Tibial nerve (tissue), 4 donors: ENCODE measurements at regions not wholly inside any gene's neighbourhood (a gene's known extent, or its start where the extent isn't known, plus 50 kb on each side); places are given as distances from the start of the nearest gene placed in this dataset.
A peak's percentile ranks its signal among the peaks of the same experiment; 100 is the strongest.

Experiments
- DNase-seq, 2 donors: peaks; one replicate each; pipeline ENCODE4 v3.0.0-alpha.2; 2019; ENCODE audit warnings: low spot score in 2 of 2
- H3K27ac ChIP-seq, 4 donors: fragments of 200-600 bp; sonication (generic) in 3 of 4; one replicate each; pipeline ENCODE4 v1.5.1; 2017 to 2019; ENCODE audit warnings: mild to moderate bottlenecking in 1 of 4
- H3K27me3 ChIP-seq, 2 donors: fragments of 200-600 bp; sonication (generic) in 1 of 2; one replicate each; pipeline versions ENCODE4 v1.5.1 to v1.6.0; 2017 to 2019
- H3K36me3 ChIP-seq, 3 donors: fragments of 200-600 bp; sonication (generic); one replicate each; pipeline ENCODE4 v1.5.1; 2018 to 2019
- H3K4me1 ChIP-seq, 4 donors: fragments of 200-600 bp; sonication (generic) in 3 of 4; one replicate each; pipeline ENCODE4 v1.5.1; 2017 to 2019
- H3K4me3 ChIP-seq, 4 donors: fragments of 200-600 bp; sonication (generic) in 3 of 4; one replicate each; pipeline ENCODE4 v1.5.1; 2017 to 2019; ENCODE audit warnings: mild to moderate bottlenecking in 1 of 4, moderate library complexity in 1 of 4
- H3K9me3 ChIP-seq, 4 donors: fragments of 200-600 bp; sonication (generic) in 3 of 4; one replicate each; pipeline ENCODE4 v1.5.1; 2017 to 2019
- EP300 ChIP-seq, 2 donors: sonication (generic); formaldehyde crosslinking; IDR thresholded peaks; one replicate each; pipeline ENCODE4 v1.6.1; 2017; ENCODE audit warnings: antibody characterized with exemption in 2 of 2, mild to moderate bottlenecking in 1 of 2
- POLR2A ChIP-seq, 2 donors: fragments of 450-650 bp; IDR thresholded peaks; one replicate each; pipeline ENCODE4 v1.6.1; 2017; ENCODE audit warnings: antibody characterized with exemption in 2 of 2, mild to moderate bottlenecking in 2 of 2, moderate library complexity in 2 of 2
- WGBS, 2 donors: methylation state at CpG; one replicate each; pipeline ENCODE4 v1.1.5; 2018; 5-methylcytosine and 5-hydroxymethylcytosine counted together
- TF ChIP-seq, protein P1 (sequence below), 5 experiments: fragments of 200-600 bp in 3 of 5; fragments of 450-650 bp in 2 of 5; sonication (generic) in 3 of 5; IDR thresholded peaks; one replicate each; pipeline ENCODE4 v1.5.1; 2016 to 2019; ENCODE audit warnings: antibody characterized with exemption in 5 of 5, mild to moderate bottlenecking in 3 of 5, moderate library complexity in 2 of 5

DNA sequence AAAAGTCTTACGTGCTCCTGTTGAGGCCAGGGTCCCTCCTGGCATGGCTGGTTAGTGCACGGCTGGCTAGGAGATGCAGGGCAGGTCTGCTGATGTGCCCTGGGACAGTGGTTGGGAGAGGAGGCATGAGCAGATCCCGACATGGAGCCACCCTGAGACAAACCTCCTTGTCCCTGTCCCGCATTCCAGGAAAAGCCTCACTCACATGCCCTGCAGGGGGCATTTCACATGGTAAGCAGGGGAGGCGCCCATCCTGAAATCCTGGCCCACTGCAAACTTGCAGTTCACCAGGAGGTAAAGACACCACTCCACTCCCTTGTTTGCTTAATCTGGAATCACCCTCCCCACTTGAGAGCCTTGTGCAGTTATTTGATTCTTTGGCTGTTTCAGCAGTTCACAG, 116.7 kb upstream of the SLC24A3 start:
- H3K27me3 ChIP-seq = no peaks in the 10 kb centered on the region
- TF ChIP-seq, protein P1, sequence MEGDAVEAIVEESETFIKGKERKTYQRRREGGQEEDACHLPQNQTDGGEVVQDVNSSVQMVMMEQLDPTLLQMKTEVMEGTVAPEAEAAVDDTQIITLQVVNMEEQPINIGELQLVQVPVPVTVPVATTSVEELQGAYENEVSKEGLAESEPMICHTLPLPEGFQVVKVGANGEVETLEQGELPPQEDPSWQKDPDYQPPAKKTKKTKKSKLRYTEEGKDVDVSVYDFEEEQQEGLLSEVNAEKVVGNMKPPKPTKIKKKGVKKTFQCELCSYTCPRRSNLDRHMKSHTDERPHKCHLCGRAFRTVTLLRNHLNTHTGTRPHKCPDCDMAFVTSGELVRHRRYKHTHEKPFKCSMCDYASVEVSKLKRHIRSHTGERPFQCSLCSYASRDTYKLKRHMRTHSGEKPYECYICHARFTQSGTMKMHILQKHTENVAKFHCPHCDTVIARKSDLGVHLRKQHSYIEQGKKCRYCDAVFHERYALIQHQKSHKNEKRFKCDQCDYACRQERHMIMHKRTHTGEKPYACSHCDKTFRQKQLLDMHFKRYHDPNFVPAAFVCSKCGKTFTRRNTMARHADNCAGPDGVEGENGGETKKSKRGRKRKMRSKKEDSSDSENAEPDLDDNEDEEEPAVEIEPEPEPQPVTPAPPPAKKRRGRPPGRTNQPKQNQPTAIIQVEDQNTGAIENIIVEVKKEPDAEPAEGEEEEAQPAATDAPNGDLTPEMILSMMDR (IDR thresholded peaks at IDR 0.05) = no peak
- no peak for TF ChIP-seq EP300 (IDR thresholded peaks at IDR 0.05)
- no peaks in the 10 kb centered on the region for H3K9me3 ChIP-seq
- H3K4me3 ChIP-seq = no peak overlapping the region
- no peak overlapping the region for H3K27ac ChIP-seq
- H3K4me1 ChIP-seq = no peaks in the 10 kb centered on the region
- H3K36me3 ChIP-seq = no peaks in the 10 kb centered on the region
- no peak for DNase-seq
- 62 to 71% methylated on average over 5 of the region's 5 CpGs for WGBS, 2 donors

DNA sequence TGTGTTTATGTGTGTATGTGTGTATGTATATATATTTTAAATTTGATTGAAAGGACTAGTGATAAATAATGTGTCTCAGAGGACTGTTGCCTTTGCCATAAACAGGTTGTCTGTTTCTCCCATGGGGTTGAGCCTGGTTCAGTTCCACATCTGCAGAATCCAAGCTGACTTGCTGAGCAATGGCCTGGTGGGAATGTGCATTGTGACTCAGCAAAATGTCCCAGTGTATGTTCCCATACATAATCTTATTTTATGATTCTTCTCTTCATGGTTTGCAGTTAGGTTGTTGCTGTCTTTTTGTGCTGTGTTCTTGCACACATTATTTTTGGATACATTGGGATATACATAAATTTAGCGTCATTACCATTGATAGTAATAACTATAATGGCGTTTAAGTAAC, 115.6 kb upstream of the SLC24A3 start:
- no peaks in the 10 kb centered on the region for H3K36me3 ChIP-seq
- 78 to 82% methylated on average over 2 of the region's 2 CpGs for WGBS, 2 donors
- no peak for TF ChIP-seq POLR2A (IDR thresholded peaks at IDR 0.05)
- no peak for TF ChIP-seq EP300 (IDR thresholded peaks at IDR 0.05)
- TF ChIP-seq, protein P1 (IDR thresholded peaks at IDR 0.05) = no peak
- H3K27me3 ChIP-seq = no peaks in the 10 kb centered on the region
- no peaks in the 10 kb centered on the region for H3K4me1 ChIP-seq
- no peak overlapping the region for H3K27ac ChIP-seq
- no peaks in the 10 kb centered on the region for H3K9me3 ChIP-seq
- DNase-seq = no peak
- no peak overlapping the region for H3K4me3 ChIP-seq

DNA sequence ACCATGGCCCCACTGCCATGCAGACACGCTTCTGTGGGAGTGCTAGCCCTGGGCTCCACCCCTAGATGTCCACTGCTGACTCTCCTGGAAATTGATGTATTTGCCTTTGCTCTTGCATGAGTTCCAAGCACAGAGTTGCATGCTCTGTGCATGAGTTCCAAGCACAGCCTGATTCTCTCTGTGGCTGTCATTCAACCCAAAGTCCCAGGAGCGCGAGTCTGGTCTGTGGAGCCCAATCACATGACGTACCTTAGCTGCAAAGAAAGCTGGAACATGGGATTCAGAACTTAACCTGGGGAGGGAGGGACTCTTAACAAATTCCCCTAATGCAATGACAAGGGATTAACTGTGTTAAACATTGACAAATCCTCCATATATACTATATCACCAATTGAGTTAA, 114.3 kb upstream of the SLC24A3 start:
- no peaks in the 10 kb centered on the region for H3K36me3 ChIP-seq
- 87 to 91% methylated on average over 4 of the region's 4 CpGs for WGBS, 2 donors
- no peaks in the 10 kb centered on the region for H3K4me1 ChIP-seq
- H3K27ac ChIP-seq = no peak overlapping the region
- TF ChIP-seq POLR2A (IDR thresholded peaks at IDR 0.05) = no peak
- TF ChIP-seq, protein P1 (IDR thresholded peaks at IDR 0.05) = no peak
- no peak for TF ChIP-seq EP300 (IDR thresholded peaks at IDR 0.05)
- DNase-seq = no peak
- no peak overlapping the region for H3K4me3 ChIP-seq
- H3K27me3 ChIP-seq = no peaks in the 10 kb centered on the region
- H3K9me3 ChIP-seq = no peaks in the 10 kb centered on the region

DNA sequence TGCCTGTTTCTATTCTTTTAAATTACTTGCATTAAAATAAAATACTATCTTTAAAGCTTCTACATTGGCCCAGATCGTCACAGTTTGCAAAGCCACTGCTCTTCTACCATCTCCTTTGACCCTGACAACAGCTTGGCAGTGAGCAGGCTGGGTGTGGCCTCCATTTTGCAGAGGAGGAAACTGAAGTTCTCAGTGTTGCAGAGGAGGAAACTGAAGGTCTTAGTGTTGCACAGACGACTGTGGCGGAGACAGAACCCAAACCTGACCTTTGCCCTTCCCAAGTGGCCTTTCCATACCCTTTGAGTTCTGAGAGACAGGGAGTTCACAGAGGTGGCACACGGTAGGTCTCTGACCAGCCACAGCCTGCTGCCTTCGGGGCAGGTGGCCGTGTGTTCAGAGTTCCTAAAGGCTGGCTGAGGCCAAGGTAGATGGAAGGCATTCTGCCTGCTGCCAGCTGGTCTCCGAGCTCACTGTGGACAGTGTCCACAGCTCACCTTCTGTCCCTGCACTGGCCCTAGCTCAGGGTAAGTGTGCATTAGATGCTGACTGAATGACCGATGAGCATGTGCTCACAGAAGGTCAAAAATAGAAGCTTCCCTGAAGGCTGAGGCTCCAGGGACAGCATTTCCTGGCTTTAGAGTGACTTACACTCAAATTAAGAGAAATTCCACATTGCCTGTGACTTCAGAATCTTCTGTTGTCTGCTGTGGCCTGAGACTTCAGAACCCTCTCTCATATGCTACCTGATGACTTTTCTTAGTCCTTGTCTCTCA, 113.5 kb upstream of the SLC24A3 start:
- Histone ChIP-seq H3K27ac (no peak overlapping the region), H3K36me3 (no peaks in the 10 kb centered on the region), H3K9me3 (no peaks in the 10 kb centered on the region), H3K4me3 (no peak overlapping the region), H3K4me1 (no peaks in the 10 kb centered on the region), H3K27me3 (no peaks in the 10 kb centered on the region)
- WGBS, 2 donors = 56 to 62% methylated on average over 8 of the region's 8 CpGs
- TF ChIP-seq, protein P1 (IDR thresholded peaks at IDR 0.05) = no peak
- no peak for TF ChIP-seq EP300 (IDR thresholded peaks at IDR 0.05)
- no peak for TF ChIP-seq POLR2A (IDR thresholded peaks at IDR 0.05)
- DNase-seq = no peak

DNA sequence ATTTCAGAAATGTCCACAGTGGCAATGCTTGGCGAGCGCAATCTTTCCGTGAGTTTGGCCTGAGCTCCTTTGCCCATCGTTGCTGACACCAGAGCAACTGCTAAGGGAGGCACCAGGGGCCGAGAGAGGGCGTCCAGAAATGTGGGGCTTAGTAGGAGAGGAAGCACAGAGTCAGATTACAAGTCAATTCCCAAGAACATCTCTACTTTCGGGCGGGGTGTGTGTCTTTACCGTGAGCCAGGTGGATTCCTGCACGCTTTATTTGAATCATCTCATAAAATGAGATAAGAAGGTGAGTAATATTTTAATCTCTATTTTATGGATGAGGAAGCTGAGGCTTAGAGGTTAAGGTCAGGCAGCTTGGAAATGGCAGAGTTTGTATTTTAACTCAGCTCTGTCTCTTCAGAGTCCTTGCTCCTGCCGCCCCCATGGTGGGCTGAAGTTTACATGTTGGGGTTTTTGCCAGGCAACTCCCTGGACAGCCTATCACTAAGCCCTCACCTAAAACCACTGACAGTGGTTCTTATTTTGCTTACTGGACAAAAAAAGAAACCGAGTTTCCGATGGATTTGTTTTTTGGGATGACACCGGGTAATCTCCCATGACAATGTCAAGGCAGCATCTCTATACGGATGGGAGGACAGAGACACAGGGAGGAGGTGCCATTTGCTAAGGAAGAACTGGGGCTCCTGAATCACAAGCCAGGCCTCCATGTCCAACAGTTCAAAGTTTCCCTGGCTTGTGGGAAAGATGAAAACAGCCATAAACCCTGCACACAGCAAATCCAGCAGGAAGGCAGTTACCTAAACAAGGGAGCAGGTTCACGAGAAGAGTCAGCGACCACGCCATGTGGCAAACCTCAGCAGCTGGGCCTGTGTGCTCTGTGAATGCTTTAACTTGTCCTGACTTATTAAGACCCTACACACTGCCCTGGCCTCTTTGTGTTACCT, 112.6 kb upstream of the SLC24A3 start:
- WGBS, 2 donors = 81 to 88% methylated on average over 18 of the region's 18 CpGs
- Histone ChIP-seq H3K27ac (peak overlapping the region in 1 of 4 donors; percentile 53), H3K4me3 (no peak overlapping the region), H3K27me3 (no peaks in the 10 kb centered on the region), H3K36me3 (no peaks in the 10 kb centered on the region), H3K9me3 (no peaks in the 10 kb centered on the region), H3K4me1 (no peaks in the 10 kb centered on the region)
- TF ChIP-seq, protein P1 (IDR thresholded peaks at IDR 0.05) = no peak
- TF ChIP-seq EP300 (IDR thresholded peaks at IDR 0.05) (no peak), POLR2A (IDR thresholded peaks at IDR 0.05) (no peak)
- no peak for DNase-seq
